ENCODE measurements at regions not wholly inside any gene's neighbourhood (a gene's known extent, or its start where the extent isn't known, plus 50 kb on each side); places are given as distances from the start of the nearest gene placed in this dataset.

- TF ChIP-seq CTCF (IDR thresholded peaks at IDR 0.05; ENCODE audit: extremely low read depth in 1 of 2, insufficient read depth in 1 of 2, low read depth in 1 of 2, low read length in 2 of 2) (no peak), MAX (IDR thresholded peaks at IDR 0.05; ENCODE audit: insufficient read depth, insufficient read length) (no peak), FOS (IDR thresholded peaks at IDR 0.05; ENCODE audit: borderline replicate concordance, insufficient read depth, low read length) (no peak), MYC (IDR thresholded peaks at IDR 0.05; ENCODE audit: low read depth, low read length) (no peak), JUN (IDR thresholded peaks at IDR 0.05; ENCODE audit: borderline replicate concordance, insufficient read depth, insufficient read length, low read depth) (no peak), POLR2AphosphoS5 (IDR thresholded peaks at IDR 0.05; ENCODE audit: insufficient read depth, low read depth, low read length) (no peak), GATA2 (IDR thresholded peaks at IDR 0.05; ENCODE audit: insufficient read depth, insufficient read length, low read depth, low read length) (no peak), POLR2A (IDR thresholded peaks at IDR 0.05; ENCODE audit: low read depth, low read length) (no peak), EZH2 (IDR thresholded peaks at IDR 0.05; ENCODE audit: borderline replicate concordance, low read depth, low read length, severe bottlenecking) (no peak)
- Histone ChIP-seq H2AFZ (ENCODE audit: low read depth, low read length) (no peak overlapping the region), H3K9ac (replicated peaks; ENCODE audit: extremely low read depth, insufficient read depth, low read length) (no peak overlapping the region), H3K4me1 (ENCODE audit: control insufficient read depth, extremely low read depth, insufficient read depth, low read length) (no peaks in the 10 kb centered on the region), H3K79me2 (ENCODE audit: control insufficient read depth, insufficient read depth, low read length) (no peaks in the 10 kb centered on the region), H3K4me3 (replicated peaks in 1 of 3; ENCODE audit: insufficient read depth in 1 of 3, low read depth in 1 of 3, low read length in 3 of 3) (no peak overlapping the region), H3K9me1 (replicated peaks; ENCODE audit: control insufficient read depth, extremely low read depth, insufficient read depth, low read length) (no peaks in the 10 kb centered on the region), H3K27ac (ENCODE audit: insufficient read depth, low read depth, low read length) (no peak overlapping the region), H3K27me3 (ENCODE audit: control insufficient read depth in 2 of 2, insufficient read depth in 2 of 2, low read length in 2 of 2) (no peaks in the 10 kb centered on the region), H4K20me1 (replicated peaks; ENCODE audit: control insufficient read depth, extremely low read depth, insufficient read depth, low read length) (no peaks in the 10 kb centered on the region), H3K36me3 (ENCODE audit: control insufficient read depth in 2 of 2, extremely low read depth in 1 of 2, insufficient read depth in 2 of 2, low read length in 2 of 2) (no peaks in the 10 kb centered on the region), H3K9me3 (replicated peaks; ENCODE audit: control insufficient read depth, insufficient read depth, low read length) (no peaks in the 10 kb centered on the region), H3K4me2 (ENCODE audit: insufficient read depth, low read length) (no peak overlapping the region)
- CTCF ChIA-PET: interaction anchor here (0.9 kb wide), 1 partner anchor 11 kb away, joined by 3 read pairs; no protein-coding TSS in a partner anchor
- dilution Hi-C loops (cut with MboI; ENCODE audit: extremely low pct_ligation_motif_present, low sequenced_read_pairs) (no loop called here), intact Hi-C loops (cut with micrococcal nuclease) (no loop called here)
- no TSS peak for BruUV-seq (replicated peaks)
- DNase-seq (ENCODE audit: low read depth, low spot score): no peak
- POLR2A ChIA-PET: no interaction called here
- FAIRE-seq: no peak
These were observed 522.8 kb upstream of the KLF4 start for GRCh38 chr9:108012405-108012804.

Measured in endothelial cell of umbilical vein (primary cell).